WTC11 (cell line): ENCODE measurements at regions not wholly inside any gene's neighbourhood (a gene's known extent, or its start where the extent isn't known, plus 50 kb on each side); places are given as distances from the start of the nearest gene placed in this dataset.

Experiments used
- ATAC-seq: fragments of 200-7000 bp; cut with Tn5 transposase; 2 replicates; pipeline ENCODE4 v1.10.0; 2021; ENCODE audit warnings: mild to moderate bottlenecking, moderate library complexity
- CTCF ChIA-PET: fragments of 300-600 bp; sonication (Branson Sonifier 250); formaldehyde crosslinking; loops from one replicate; lab custom pipeline; 2021; ENCODE audit warnings: antibody characterized with exemption; lab: Charles Lee
- POLR2A ChIA-PET: fragments of 350-600 bp; sonication (Branson Sonifier 250); formaldehyde crosslinking; loops from one replicate; lab custom pipeline; 2021; ENCODE audit warnings: antibody characterized with exemption; lab: Charles Lee
- DNase-seq: peaks from one replicate; pipeline ENCODE4 v3.0.0; 2021; ENCODE audit warnings: low spot score
- H3K27ac Mint-ChIP-seq: 2 replicates; pipeline ENCODE4 v1.8.0; 2021; ENCODE audit warnings: mixed read lengths
- H3K27me3 Mint-ChIP-seq: 2 replicates; pipeline ENCODE4 v1.8.0; 2021; ENCODE audit warnings: low read depth, mild to moderate bottlenecking, moderate library complexity, mixed read lengths
- H3K36me3 Mint-ChIP-seq: 2 replicates; pipeline ENCODE4 v1.8.0; 2021; ENCODE audit warnings: mixed read lengths
- H3K4me1 Mint-ChIP-seq: 2 replicates; pipeline ENCODE4 v1.8.0; 2022; ENCODE audit warnings: mixed read lengths
- H3K4me3 Mint-ChIP-seq: 2 replicates; pipeline ENCODE4 v1.8.0; 2021; ENCODE audit warnings: mild to moderate bottlenecking, moderate library complexity, mixed read lengths
- H3K9me3 Mint-ChIP-seq: 2 replicates; pipeline ENCODE4 v1.8.0; 2021; ENCODE audit warnings: mixed read lengths
- AR ChIP-seq: fragments of 250-450 bp; sonication (Bioruptor Pico); IDR thresholded peaks from 2 replicates; pipeline ENCODE4 v1.9.0; 2021; ENCODE audit warnings: mild to moderate bottlenecking
- ATF1 ChIP-seq: sonication (generic); formaldehyde crosslinking; IDR thresholded peaks from 2 replicates; pipeline ENCODE4 v1.8.1; 2023; ENCODE audit warnings: mild to moderate bottlenecking, moderate library complexity, missing genetic modification reagents
- CREB1 ChIP-seq: sonication (generic); formaldehyde crosslinking; IDR thresholded peaks from 2 replicates; pipeline ENCODE4 v1.8.0; 2023; ENCODE audit warnings: mild to moderate bottlenecking, missing genetic modification reagents
- GABPB1 ChIP-seq: sonication (generic); formaldehyde crosslinking; IDR thresholded peaks from 2 replicates; pipeline ENCODE4 v1.8.1; 2023; ENCODE audit warnings: mild to moderate bottlenecking, missing genetic modification reagents
- HMGXB4 ChIP-seq: sonication (generic); formaldehyde crosslinking; IDR thresholded peaks from 2 replicates; pipeline ENCODE4 v1.8.1; 2023; ENCODE audit warnings: mild to moderate bottlenecking, moderate library complexity, missing genetic modification reagents
- JUN ChIP-seq: sonication (generic); formaldehyde crosslinking; IDR thresholded peaks from 2 replicates; pipeline ENCODE4 v1.8.0; 2023; ENCODE audit warnings: mild to moderate bottlenecking, missing genetic modification reagents
- MLX ChIP-seq: sonication (generic); formaldehyde crosslinking; IDR thresholded peaks from 2 replicates; pipeline ENCODE4 v1.8.1; 2023; ENCODE audit warnings: mild to moderate bottlenecking, missing genetic modification reagents, moderate library complexity
- NFE2L1 ChIP-seq: sonication (generic); formaldehyde crosslinking; IDR thresholded peaks from 2 replicates; pipeline ENCODE4 v1.8.1; 2023; ENCODE audit warnings: missing genetic modification reagents
- PRDM15 ChIP-seq: sonication (generic); formaldehyde crosslinking; IDR thresholded peaks from 2 replicates; pipeline ENCODE4 v1.8.0; 2022; ENCODE audit warnings: missing genetic modification reagents
- RORB ChIP-seq: fragments of 250-450 bp; sonication (Bioruptor Pico); IDR thresholded peaks from 2 replicates; pipeline ENCODE4 v1.9.0; 2021; ENCODE audit warnings: mild to moderate bottlenecking
- SMAD3 ChIP-seq: sonication (generic); formaldehyde crosslinking; IDR thresholded peaks from 2 replicates; pipeline ENCODE4 v1.8.0; 2022; ENCODE audit warnings: missing genetic modification reagents, mild to moderate bottlenecking, borderline replicate concordance
- TEAD4 ChIP-seq: sonication (generic); formaldehyde crosslinking; IDR thresholded peaks from 2 replicates; pipeline ENCODE4 v1.8.0; 2022; ENCODE audit warnings: mild to moderate bottlenecking, missing genetic modification reagents
- TP53 ChIP-seq: sonication (generic); formaldehyde crosslinking; IDR thresholded peaks from 2 replicates; pipeline ENCODE4 v1.8.1; 2023; ENCODE audit warnings: mild to moderate bottlenecking, missing genetic modification reagents
- USF2 ChIP-seq: sonication (generic); formaldehyde crosslinking; IDR thresholded peaks from 2 replicates; pipeline ENCODE4 v1.8.1; 2023; ENCODE audit warnings: mild to moderate bottlenecking, missing genetic modification reagents, moderate library complexity
- ZMAT4 ChIP-seq: fragments of 250-450 bp; sonication (Bioruptor Pico); IDR thresholded peaks from 2 replicates; pipeline ENCODE4 v1.9.0; 2021; ENCODE audit warnings: mild to moderate bottlenecking
- ZNF121 ChIP-seq: sonication (generic); formaldehyde crosslinking; IDR thresholded peaks from 2 replicates; pipeline ENCODE4 v1.8.0; 2023; ENCODE audit warnings: missing genetic modification reagents
- ZNF219 ChIP-seq: sonication (generic); formaldehyde crosslinking; IDR thresholded peaks from 2 replicates; pipeline ENCODE4 v1.8.0; 2023; ENCODE audit warnings: missing genetic modification reagents, mild to moderate bottlenecking, borderline replicate concordance
- ZNF232 ChIP-seq: sonication (generic); formaldehyde crosslinking; IDR thresholded peaks from 2 replicates; pipeline ENCODE4 v1.8.0; 2022; ENCODE audit warnings: mild to moderate bottlenecking, missing genetic modification reagents
- ZNF416 ChIP-seq: fragments of 250-450 bp; sonication (Bioruptor Pico); IDR thresholded peaks from 2 replicates; pipeline ENCODE4 v1.9.0; 2021; ENCODE audit warnings: mild to moderate bottlenecking, inconsistent platforms
- ZNF425 ChIP-seq: fragments of 250-450 bp; sonication (Bioruptor Pico); conservative IDR thresholded peaks from 2 replicates; pipeline ENCODE4 v1.9.0; 2021; ENCODE audit warnings: mild to moderate bottlenecking
- ZNF671 ChIP-seq: fragments of 250-450 bp; sonication (Bioruptor Pico); IDR thresholded peaks from 2 replicates; pipeline ENCODE4 v1.8.0; 2021; ENCODE audit warnings: mild to moderate bottlenecking

- no peak overlapping the region for H3K27ac Mint-ChIP-seq
- TF ChIP-seq ZNF671 (CRISPR knock-in tag) (no peak), ZMAT4 (CRISPR knock-in tag) (no peak), CREB1 (CRISPR knock-in tag) (no peak), GABPB1 (CRISPR knock-in tag) (no peak), HMGXB4 (CRISPR knock-in tag) (no peak), TP53 (CRISPR knock-in tag) (no peak), ZNF219 (CRISPR knock-in tag) (no peak), RORB (CRISPR knock-in tag) (no peak), PRDM15 (no peak), AR (no peak), NFE2L1 (CRISPR knock-in tag) (no peak)
- no peak overlapping the region for H3K4me3 Mint-ChIP-seq
- CTCF ChIA-PET: no interaction called here
- no peaks in the 10 kb centered on the region for H3K9me3 Mint-ChIP-seq
- POLR2A ChIA-PET: no interaction called here
- no peaks in the 10 kb centered on the region; the same call in 1 of the 2 replicates for H3K36me3 Mint-ChIP-seq
- ATAC-seq (no peak), DNase-seq (no peak)
- H3K4me1 Mint-ChIP-seq: peaks cover 9% of the 10 kb centered on the region
- H3K27me3 Mint-ChIP-seq: no peaks in the 10 kb centered on the region
Measured at GRCh38 chr5:124797665-124798087, 51.2 kb upstream of the ZNF608 start.

GRCh38 chr5:124798890-124799289 is 52.5 kb upstream of the ZNF608 start:
- Mint-ChIP-seq H3K27ac (no peak overlapping the region), H3K4me3 (no peak overlapping the region), H3K27me3 (no peaks in the 10 kb centered on the region), H3K4me1 (peaks cover 9% of the 10 kb centered on the region), H3K9me3 (no peaks in the 10 kb centered on the region), H3K36me3 (no peaks in the 10 kb centered on the region; the same call in 1 of the 2 replicates)
- TF ChIP-seq MLX (CRISPR knock-in tag) (no peak), ZNF425 (CRISPR knock-in tag) (no peak), SMAD3 (CRISPR knock-in tag) (no peak), ZNF671 (CRISPR knock-in tag) (no peak), JUN (CRISPR knock-in tag) (no peak), ZNF232 (no peak), CREB1 (CRISPR knock-in tag) (no peak), ZNF121 (no peak), ATF1 (CRISPR knock-in tag) (no peak), USF2 (no peak), ZNF416 (CRISPR knock-in tag) (no peak), TEAD4 (no peak), ZMAT4 (CRISPR knock-in tag) (no peak)
- ATAC-seq (no peak), DNase-seq (no peak)
- ChIA-PET CTCF (no interaction called here), POLR2A (no interaction called here)
